SU-DHL-6 (cell line): ENCODE measurements at regions not wholly inside any gene's neighbourhood (a gene's known extent, or its start where the extent isn't known, plus 50 kb on each side); places are given as distances from the start of the nearest gene placed in this dataset.
A peak's percentile ranks its signal among the peaks of the same experiment; 100 is the strongest.

Experiments used
- EZH2phosphoT487 ChIP-seq: fragments of 200-600 bp; sonication (generic), shearing (Covaris generic); conservative IDR thresholded peaks from 2 replicates; pipeline ENCODE4 v1.6.1; 2018; ENCODE audit warnings: mild to moderate bottlenecking, antibody characterized with exemption, low read length, moderate library complexity, mixed read lengths
- TF ChIP-seq, protein P1 (sequence below): fragments of 200-600 bp; sonication (generic); IDR thresholded peaks from one replicate; pipeline ENCODE4 v1.5.1; 2017; ENCODE audit warnings: antibody characterized with exemption, mild to moderate bottlenecking, low read length, moderate library complexity; ENCODE audit not compliant: insufficient read depth, poor library complexity, severe bottlenecking

DNA sequence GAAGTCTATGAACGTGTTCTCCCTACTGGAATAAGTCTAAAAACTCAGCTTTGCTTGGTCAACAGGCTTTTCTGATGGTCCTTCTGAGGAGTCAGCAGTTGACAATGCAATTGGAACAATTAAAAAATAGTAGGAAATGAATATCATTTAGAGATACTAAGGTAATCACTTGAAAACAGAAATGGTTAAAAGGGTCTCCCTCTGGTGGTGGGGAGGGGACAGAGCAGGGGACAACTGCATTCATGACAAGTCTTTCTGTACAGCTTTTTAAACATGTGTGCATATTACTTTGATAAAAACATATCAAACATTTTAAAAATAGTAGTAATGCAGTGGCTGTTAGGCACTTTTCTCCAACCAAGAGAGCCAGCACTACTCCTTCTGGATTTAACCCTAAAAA, 119.9 kb upstream of the FHIT start:
- TF ChIP-seq, protein P1, sequence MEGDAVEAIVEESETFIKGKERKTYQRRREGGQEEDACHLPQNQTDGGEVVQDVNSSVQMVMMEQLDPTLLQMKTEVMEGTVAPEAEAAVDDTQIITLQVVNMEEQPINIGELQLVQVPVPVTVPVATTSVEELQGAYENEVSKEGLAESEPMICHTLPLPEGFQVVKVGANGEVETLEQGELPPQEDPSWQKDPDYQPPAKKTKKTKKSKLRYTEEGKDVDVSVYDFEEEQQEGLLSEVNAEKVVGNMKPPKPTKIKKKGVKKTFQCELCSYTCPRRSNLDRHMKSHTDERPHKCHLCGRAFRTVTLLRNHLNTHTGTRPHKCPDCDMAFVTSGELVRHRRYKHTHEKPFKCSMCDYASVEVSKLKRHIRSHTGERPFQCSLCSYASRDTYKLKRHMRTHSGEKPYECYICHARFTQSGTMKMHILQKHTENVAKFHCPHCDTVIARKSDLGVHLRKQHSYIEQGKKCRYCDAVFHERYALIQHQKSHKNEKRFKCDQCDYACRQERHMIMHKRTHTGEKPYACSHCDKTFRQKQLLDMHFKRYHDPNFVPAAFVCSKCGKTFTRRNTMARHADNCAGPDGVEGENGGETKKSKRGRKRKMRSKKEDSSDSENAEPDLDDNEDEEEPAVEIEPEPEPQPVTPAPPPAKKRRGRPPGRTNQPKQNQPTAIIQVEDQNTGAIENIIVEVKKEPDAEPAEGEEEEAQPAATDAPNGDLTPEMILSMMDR, result peak; percentile 55
- TF ChIP-seq EZH2phosphoT487, result no peak
